ENCODE measurements at regions not wholly inside any gene's neighbourhood (a gene's known extent, or its start where the extent isn't known, plus 50 kb on each side); places are given as distances from the start of the nearest gene placed in this dataset.

- no peak overlapping the region for H3K9ac ChIP-seq (replicated peaks in 1 of 4; ENCODE audit: extremely low read depth in 1 of 4, low read depth in 3 of 4, low read length in 3 of 4)
- no peak overlapping the region for H4K5ac ChIP-seq (ENCODE audit: insufficient read length, low read depth, low read length)
- 93% methylated on average over 8 of the region's 8 CpGs; no CpG with 5 or more reads in 1 of the 2 experiments for WGBS, 2 experiments (ENCODE audit: extremely low coverage in 1 of 2, insufficient coverage in 1 of 2, insufficient read length in 1 of 2, insufficient replicate concordance in 2 of 2, low coverage in 1 of 2, low lambda C conversion rate in 2 of 2, missing lambda C conversion rate in 1 of 2)
- no peak overlapping the region for H3K23ac ChIP-seq (ENCODE audit: insufficient read length)
- H3K4ac ChIP-seq (replicated peaks; ENCODE audit: insufficient read length, low read depth, low read length) = no peak overlapping the region
- H3K79me2 ChIP-seq (ENCODE audit: control insufficient read depth in 1 of 2, insufficient read depth in 2 of 2, low read length in 2 of 2) = no peaks in the 10 kb centered on the region
- H2BK120ac ChIP-seq (replicated peaks; ENCODE audit: low read depth, low read length) = no peak overlapping the region
- no peak overlapping the region for H4K91ac ChIP-seq (replicated peaks; ENCODE audit: insufficient read length, low read length)
- no peaks in the 10 kb centered on the region for H3K79me1 ChIP-seq (ENCODE audit: low read depth, low read length)
- H2AFZ ChIP-seq (ENCODE audit: low read length) = no peak overlapping the region
- DNase-seq (ENCODE audit: low read depth in 1 of 2, low spot score in 2 of 2) (no peak), FAIRE-seq (no peak)
- no peaks in the 10 kb centered on the region for H3K4me1 ChIP-seq (replicated peaks in 1 of 4; ENCODE audit: control insufficient read depth in 3 of 4, insufficient read depth in 4 of 4, low read length in 3 of 4)
- no peaks in the 10 kb centered on the region for H3K23me2 ChIP-seq (ENCODE audit: low read depth, low read length)
- H4K20me1 ChIP-seq (replicated peaks in 1 of 2; ENCODE audit: control insufficient read depth in 1 of 2, insufficient read depth in 2 of 2, low read length in 2 of 2) = no peaks in the 10 kb centered on the region
- no peak overlapping the region for H3K56ac ChIP-seq (replicated peaks; ENCODE audit: insufficient read length, low read depth, low read length)
- no peak overlapping the region for H3K14ac ChIP-seq (ENCODE audit: insufficient read length)
- no peak overlapping the region for H3K4me2 ChIP-seq (ENCODE audit: insufficient read depth in 1 of 2, low read depth in 2 of 2, low read length in 2 of 2)
- no peak overlapping the region for H4K8ac ChIP-seq (ENCODE audit: extremely low read depth, insufficient read depth, low read length)
- no peak overlapping the region for H2BK12ac ChIP-seq (ENCODE audit: low read depth, low read length)
- H3K9me3 ChIP-seq (ENCODE audit: insufficient read depth in 2 of 2, low read depth in 1 of 2, low read length in 1 of 2) = peaks cover 5 to 9% of the 10 kb centered on the region in 2 experiments
- POLR2A ChIA-PET (ENCODE audit: partially characterized antibody) = no interaction called here
- H3K27me3 ChIP-seq (replicated peaks in 1 of 4; ENCODE audit: control insufficient read depth in 3 of 4, extremely low read depth in 1 of 4, insufficient read depth in 3 of 4, low read length in 3 of 4) = peaks cover 0 to 1% (median 0%) of the 10 kb centered on the region in 4 experiments; a peak in 1 of 7 replicates
- no peak overlapping the region for H2BK5ac ChIP-seq (ENCODE audit: low read depth, low read length)
- H3K4me3 ChIP-seq (ENCODE audit: extremely low read depth in 1 of 4, insufficient read depth in 2 of 4, low read depth in 3 of 4, low read length in 4 of 4) = no peak overlapping the region
- no peak overlapping the region for H2BK20ac ChIP-seq (ENCODE audit: low read length)
- CTCF ChIA-PET (ENCODE audit: partially characterized antibody) = no interaction called here
- H2BK15ac ChIP-seq (ENCODE audit: low read length) = no peak overlapping the region
- H3K18ac ChIP-seq (ENCODE audit: extremely low read depth, low read length) = no peak overlapping the region
- H3K36me3 ChIP-seq (ENCODE audit: control insufficient read depth in 2 of 4, insufficient read depth in 4 of 4, low read length in 3 of 4) = no peaks in the 10 kb centered on the region
- no peak overlapping the region for H2AK5ac ChIP-seq (ENCODE audit: low read depth, low read length)
- no peak overlapping the region for H3K27ac ChIP-seq (ENCODE audit: low read depth, low read length)
- no peak for TF ChIP-seq PHF8 (conservative IDR thresholded peaks at IDR 0.05; ENCODE audit: low read depth, low read length)
- TF ChIP-seq E2F6 (IDR thresholded peaks at IDR 0.05) = no peak
- no peak for TF ChIP-seq CHD1 (IDR thresholded peaks at IDR 0.05; ENCODE audit: low read depth, low read length)
- no peak for TF ChIP-seq TBP (IDR thresholded peaks at IDR 0.05; ENCODE audit: low read depth, low read length)
- TF ChIP-seq SP2 (IDR thresholded peaks at IDR 0.05; ENCODE audit: low read length) = no peak
- TF ChIP-seq SIX5 (IDR thresholded peaks at IDR 0.05; ENCODE audit: low read depth, low read length) = no peak
- TF ChIP-seq BCL11A (IDR thresholded peaks at IDR 0.05; ENCODE audit: low read depth in 2 of 2, low read length in 2 of 2) = no peak
- no peak for TF ChIP-seq KDM1A (IDR thresholded peaks at IDR 0.05; ENCODE audit: borderline replicate concordance, low read length)
- TF ChIP-seq CBX5 (IDR thresholded peaks at IDR 0.05; ENCODE audit: low read depth, low read length) = no peak
- no peak for TF ChIP-seq ATF2 (IDR thresholded peaks at IDR 0.05; ENCODE audit: low read length)
- no peak for TF ChIP-seq CEBPB (IDR thresholded peaks at IDR 0.05; ENCODE audit: low read depth, low read length)
- no peak for TF ChIP-seq RAD21 (IDR thresholded peaks at IDR 0.05 in 1 of 2, conservative IDR thresholded peaks at IDR 0.05 in 1 of 2; ENCODE audit: low read depth in 2 of 2, low read length in 2 of 2)
Observed at GRCh38 chr7:46651561-46652088, 730.6 kb upstream of the IGFBP3 start.

Measured in H1 (cell line).